Liver (tissue), 7 donors: ENCODE measurements at regions not wholly inside any gene's neighbourhood (a gene's known extent, or its start where the extent isn't known, plus 50 kb on each side); places are given as distances from the start of the nearest gene placed in this dataset.

Experiments
- DNase-seq: peaks from one replicate; pipeline ENCODE4 v3.0.0-alpha.2; 2017; ENCODE audit warnings: low spot score
- H3K27ac ChIP-seq, 2 donors: one replicate each; pipeline ENCODE4 v1.7.0; 2013; ENCODE audit warnings: inconsistent platforms in 2 of 2, low read length in 2 of 2, control low read depth in 1 of 2, low read depth in 1 of 2, mild to moderate bottlenecking in 1 of 2
- H3K27me3 ChIP-seq, 4 donors: one replicate each; pipeline versions ENCODE4 v1.6.1 to v1.7.0; 2013; ENCODE audit warnings: low read length in 3 of 4, inconsistent platforms in 1 of 4, mild to moderate bottlenecking in 1 of 4, moderate library complexity in 1 of 4; ENCODE audit not compliant: control insufficient read depth in 4 of 4, insufficient read depth in 4 of 4
- H3K36me3 ChIP-seq, 4 donors: one replicate each; pipeline versions ENCODE4 v1.6.1 to v1.7.0; 2013; ENCODE audit warnings: low read length in 3 of 4, mild to moderate bottlenecking in 3 of 4, low read depth in 1 of 4, moderate library complexity in 1 of 4; ENCODE audit not compliant: control insufficient read depth in 4 of 4, insufficient read depth in 3 of 4
- H3K4me1 ChIP-seq, 4 donors: one replicate each; pipeline versions ENCODE4 v1.6.1 to v1.7.0; 2013; ENCODE audit warnings: low read length in 3 of 4, mild to moderate bottlenecking in 3 of 4, moderate library complexity in 1 of 4; ENCODE audit not compliant: control insufficient read depth in 4 of 4, insufficient read depth in 4 of 4
- H3K4me3 ChIP-seq, 3 donors: one replicate each; pipeline versions ENCODE4 v1.6.1 to v1.7.0; 2013; ENCODE audit warnings: low read length in 3 of 3, control low read depth in 1 of 3, low read depth in 1 of 3, mild to moderate bottlenecking in 1 of 3
- H3K9ac ChIP-seq, 2 donors: one replicate each; pipeline ENCODE4 v1.7.0; 2013; ENCODE audit warnings: low read length in 2 of 2, mild to moderate bottlenecking in 2 of 2, moderate library complexity in 2 of 2, control low read depth in 1 of 2, low read depth in 1 of 2
- H3K9me3 ChIP-seq, 4 donors: one replicate each; pipeline versions ENCODE4 v1.6.1 to v1.7.0; 2013; ENCODE audit warnings: low read length in 3 of 4; ENCODE audit not compliant: control insufficient read depth in 4 of 4
- EGR1 ChIP-seq, 2 donors: IDR thresholded peaks; 2 replicates each; pipeline ENCODE4 v1.6.1; 2016 to 2018; ENCODE audit warnings: antibody characterized with exemption in 2 of 2, low read depth in 2 of 2
- FOXA1 ChIP-seq: IDR thresholded peaks from 2 replicates; pipeline ENCODE4 v1.6.1; 2016; ENCODE audit warnings: antibody characterized with exemption
- FOXA2 ChIP-seq: IDR thresholded peaks from 2 replicates; pipeline ENCODE4 v1.6.1; 2016; ENCODE audit warnings: antibody characterized with exemption
- GABPA ChIP-seq, 2 donors: IDR thresholded peaks in 1 of 2; conservative IDR thresholded peaks in 1 of 2; 2 replicates each; pipeline ENCODE4 v1.6.1; 2016; ENCODE audit warnings: antibody characterized with exemption in 2 of 2, mild to moderate bottlenecking in 1 of 2, moderate library complexity in 1 of 2
- HNF4A ChIP-seq, 2 donors: conservative IDR thresholded peaks; 2 replicates each; pipeline ENCODE4 v1.6.1; 2016; ENCODE audit warnings: antibody characterized with exemption in 2 of 2, mild to moderate bottlenecking in 2 of 2
- HNF4G ChIP-seq: IDR thresholded peaks from 2 replicates; pipeline ENCODE4 v1.6.1; 2016; ENCODE audit warnings: antibody characterized with exemption
- JUND ChIP-seq, 2 donors: IDR thresholded peaks; 2 replicates each; pipeline ENCODE4 v1.6.1; 2016; ENCODE audit warnings: antibody characterized with exemption in 2 of 2
- NR2F2 ChIP-seq: IDR thresholded peaks from 2 replicates; pipeline ENCODE4 v1.6.1; 2016; ENCODE audit warnings: antibody characterized with exemption
- RAD21 ChIP-seq, 2 donors: IDR thresholded peaks; 2 replicates each; pipeline ENCODE4 v1.6.1; 2016; ENCODE audit warnings: antibody characterized with exemption in 2 of 2, mild to moderate bottlenecking in 2 of 2
- RXRA ChIP-seq, 2 donors: IDR thresholded peaks; 2 replicates each; pipeline ENCODE4 v1.6.1; 2017 to 2018; ENCODE audit warnings: antibody characterized with exemption in 2 of 2, mild to moderate bottlenecking in 1 of 2
- SP1 ChIP-seq: IDR thresholded peaks from 2 replicates; pipeline ENCODE4 v1.6.1; 2018; ENCODE audit warnings: antibody characterized with exemption, mild to moderate bottlenecking
- TAF1 ChIP-seq: conservative IDR thresholded peaks from 2 replicates; pipeline ENCODE4 v1.6.1; 2016; ENCODE audit warnings: antibody characterized with exemption, mild to moderate bottlenecking
- YY1 ChIP-seq: IDR thresholded peaks from 2 replicates; pipeline ENCODE4 v1.6.1; 2016; ENCODE audit warnings: antibody characterized with exemption, mild to moderate bottlenecking
- TF ChIP-seq, protein P1 (sequence below): IDR thresholded peaks from 2 replicates; pipeline ENCODE4 v1.6.1; 2016; ENCODE audit warnings: antibody characterized with exemption
- TF ChIP-seq, protein P2 (sequence below): IDR thresholded peaks from 2 replicates; pipeline ENCODE4 v1.6.1; 2016; ENCODE audit warnings: antibody characterized with exemption
- TF ChIP-seq, protein P3 (sequence below): IDR thresholded peaks from 2 replicates; pipeline ENCODE4 v1.6.1; 2016; ENCODE audit warnings: antibody characterized with exemption
- TF ChIP-seq, protein P4 (sequence below): fragments of 150-350 bp; IDR thresholded peaks from 2 replicates; pipeline ENCODE4 v1.5.1; 2017; ENCODE audit warnings: improper control_type of control experiment, low read depth, low read length; ENCODE audit not compliant: missing input control
- donor health status: healthy.
- donor health status: healthy.
- donor health status: healthy.
- donor health status: healthy.

DNA sequence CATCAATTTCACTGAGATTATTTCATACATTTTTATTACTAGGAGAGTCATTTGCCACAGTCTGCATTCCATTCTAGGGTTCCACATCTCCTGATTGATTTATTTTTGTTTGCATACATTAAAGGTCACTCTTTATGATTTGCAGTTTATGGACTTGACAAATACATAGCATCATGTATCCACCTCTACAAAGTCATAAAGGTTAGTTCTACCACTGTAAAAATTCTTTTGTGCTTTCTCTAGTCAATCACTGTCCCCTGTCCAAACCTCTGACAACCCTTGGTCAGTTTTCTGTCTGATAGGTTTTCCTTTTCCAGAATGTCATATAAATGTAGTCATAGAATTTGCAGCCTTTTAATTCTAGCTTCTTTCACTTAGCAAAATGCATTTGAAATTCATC is 434.6 kb upstream of the MON1B start:
- Histone ChIP-seq H3K27ac (no peak overlapping the region), H3K27me3 (no peaks in the 10 kb centered on the region), H3K4me1 (no peaks in the 10 kb centered on the region), H3K4me3 (no peak overlapping the region), H3K9ac (no peak overlapping the region), H3K9me3 (no peaks in the 10 kb centered on the region), H3K36me3 (no peaks in the 10 kb centered on the region)
- TF ChIP-seq GABPA (IDR thresholded peaks at IDR 0.05 in 1 of 2, conservative IDR thresholded peaks at IDR 0.05 in 1 of 2) = no peak
- TF ChIP-seq SP1 = no peak
- TF ChIP-seq, protein P1, sequence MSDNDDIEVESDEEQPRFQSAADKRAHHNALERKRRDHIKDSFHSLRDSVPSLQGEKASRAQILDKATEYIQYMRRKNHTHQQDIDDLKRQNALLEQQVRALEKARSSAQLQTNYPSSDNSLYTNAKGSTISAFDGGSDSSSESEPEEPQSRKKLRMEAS = no peak
- TF ChIP-seq JUND (IDR thresholded peaks at IDR 0.05) = no peak
- no peak for TF ChIP-seq NR2F2
- TF ChIP-seq, protein P2, sequence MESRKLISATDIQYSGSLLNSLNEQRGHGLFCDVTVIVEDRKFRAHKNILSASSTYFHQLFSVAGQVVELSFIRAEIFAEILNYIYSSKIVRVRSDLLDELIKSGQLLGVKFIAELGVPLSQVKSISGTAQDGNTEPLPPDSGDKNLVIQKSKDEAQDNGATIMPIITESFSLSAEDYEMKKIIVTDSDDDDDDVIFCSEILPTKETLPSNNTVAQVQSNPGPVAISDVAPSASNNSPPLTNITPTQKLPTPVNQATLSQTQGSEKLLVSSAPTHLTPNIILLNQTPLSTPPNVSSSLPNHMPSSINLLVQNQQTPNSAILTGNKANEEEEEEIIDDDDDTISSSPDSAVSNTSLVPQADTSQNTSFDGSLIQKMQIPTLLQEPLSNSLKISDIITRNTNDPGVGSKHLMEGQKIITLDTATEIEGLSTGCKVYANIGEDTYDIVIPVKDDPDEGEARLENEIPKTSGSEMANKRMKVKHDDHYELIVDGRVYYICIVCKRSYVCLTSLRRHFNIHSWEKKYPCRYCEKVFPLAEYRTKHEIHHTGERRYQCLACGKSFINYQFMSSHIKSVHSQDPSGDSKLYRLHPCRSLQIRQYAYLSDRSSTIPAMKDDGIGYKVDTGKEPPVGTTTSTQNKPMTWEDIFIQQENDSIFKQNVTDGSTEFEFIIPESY = no peak
- TF ChIP-seq HNF4G = no peak
- no peak for TF ChIP-seq EGR1 (IDR thresholded peaks at IDR 0.05; ENCODE audit: low read depth in 2 of 2)
- TF ChIP-seq RXRA (IDR thresholded peaks at IDR 0.05) = no peak
- TF ChIP-seq HNF4A (conservative IDR thresholded peaks at IDR 0.05) = no peak
- TF ChIP-seq FOXA1 = no peak
- TF ChIP-seq YY1 = no peak
- TF ChIP-seq, protein P3, sequence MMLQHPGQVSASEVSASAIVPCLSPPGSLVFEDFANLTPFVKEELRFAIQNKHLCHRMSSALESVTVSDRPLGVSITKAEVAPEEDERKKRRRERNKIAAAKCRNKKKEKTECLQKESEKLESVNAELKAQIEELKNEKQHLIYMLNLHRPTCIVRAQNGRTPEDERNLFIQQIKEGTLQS = no peak
- DNase-seq = no peak

DNA sequence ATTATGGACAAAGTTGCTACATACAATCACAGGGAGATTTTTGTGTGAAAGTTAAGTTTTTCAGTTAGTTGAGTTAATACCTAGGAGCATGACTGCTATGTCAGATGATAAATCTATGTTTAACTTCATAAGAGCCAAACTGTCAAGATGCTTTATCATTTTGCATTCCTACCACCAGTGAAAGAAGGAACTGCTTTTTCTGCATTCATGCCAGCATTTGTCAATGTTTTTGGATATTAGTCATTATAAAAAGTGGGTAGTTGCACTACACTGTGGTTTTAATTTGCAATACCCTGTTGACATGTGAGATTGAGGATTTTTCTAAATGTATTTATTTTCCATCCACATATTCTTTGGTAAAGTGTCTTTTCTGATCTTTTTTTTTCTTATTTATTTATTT is 434.0 kb upstream of the MON1B start:
- TF ChIP-seq YY1 (no peak), EGR1 (IDR thresholded peaks at IDR 0.05; ENCODE audit: low read depth in 2 of 2) (no peak), GABPA (IDR thresholded peaks at IDR 0.05 in 1 of 2, conservative IDR thresholded peaks at IDR 0.05 in 1 of 2) (no peak), JUND (IDR thresholded peaks at IDR 0.05) (no peak), TAF1 (no peak), HNF4A (conservative IDR thresholded peaks at IDR 0.05) (no peak), NR2F2 (no peak), FOXA2 (no peak), SP1 (no peak), RAD21 (IDR thresholded peaks at IDR 0.05) (no peak), HNF4G (no peak)
- TF ChIP-seq, protein P4, sequence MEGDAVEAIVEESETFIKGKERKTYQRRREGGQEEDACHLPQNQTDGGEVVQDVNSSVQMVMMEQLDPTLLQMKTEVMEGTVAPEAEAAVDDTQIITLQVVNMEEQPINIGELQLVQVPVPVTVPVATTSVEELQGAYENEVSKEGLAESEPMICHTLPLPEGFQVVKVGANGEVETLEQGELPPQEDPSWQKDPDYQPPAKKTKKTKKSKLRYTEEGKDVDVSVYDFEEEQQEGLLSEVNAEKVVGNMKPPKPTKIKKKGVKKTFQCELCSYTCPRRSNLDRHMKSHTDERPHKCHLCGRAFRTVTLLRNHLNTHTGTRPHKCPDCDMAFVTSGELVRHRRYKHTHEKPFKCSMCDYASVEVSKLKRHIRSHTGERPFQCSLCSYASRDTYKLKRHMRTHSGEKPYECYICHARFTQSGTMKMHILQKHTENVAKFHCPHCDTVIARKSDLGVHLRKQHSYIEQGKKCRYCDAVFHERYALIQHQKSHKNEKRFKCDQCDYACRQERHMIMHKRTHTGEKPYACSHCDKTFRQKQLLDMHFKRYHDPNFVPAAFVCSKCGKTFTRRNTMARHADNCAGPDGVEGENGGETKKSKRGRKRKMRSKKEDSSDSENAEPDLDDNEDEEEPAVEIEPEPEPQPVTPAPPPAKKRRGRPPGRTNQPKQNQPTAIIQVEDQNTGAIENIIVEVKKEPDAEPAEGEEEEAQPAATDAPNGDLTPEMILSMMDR = no peak
- TF ChIP-seq, protein P2 = no peak
- H3K27me3 ChIP-seq = no peaks in the 10 kb centered on the region
- no peaks in the 10 kb centered on the region for H3K4me1 ChIP-seq
- no peak for DNase-seq
- H3K4me3 ChIP-seq = no peak overlapping the region
- H3K9ac ChIP-seq = no peak overlapping the region
- no peaks in the 10 kb centered on the region for H3K9me3 ChIP-seq
- no peak overlapping the region for H3K27ac ChIP-seq
- H3K36me3 ChIP-seq = no peaks in the 10 kb centered on the region
